ENCODE measurements at regions not wholly inside any gene's neighbourhood (a gene's known extent, or its start where the extent isn't known, plus 50 kb on each side); places are given as distances from the start of the nearest gene placed in this dataset.

DNA sequence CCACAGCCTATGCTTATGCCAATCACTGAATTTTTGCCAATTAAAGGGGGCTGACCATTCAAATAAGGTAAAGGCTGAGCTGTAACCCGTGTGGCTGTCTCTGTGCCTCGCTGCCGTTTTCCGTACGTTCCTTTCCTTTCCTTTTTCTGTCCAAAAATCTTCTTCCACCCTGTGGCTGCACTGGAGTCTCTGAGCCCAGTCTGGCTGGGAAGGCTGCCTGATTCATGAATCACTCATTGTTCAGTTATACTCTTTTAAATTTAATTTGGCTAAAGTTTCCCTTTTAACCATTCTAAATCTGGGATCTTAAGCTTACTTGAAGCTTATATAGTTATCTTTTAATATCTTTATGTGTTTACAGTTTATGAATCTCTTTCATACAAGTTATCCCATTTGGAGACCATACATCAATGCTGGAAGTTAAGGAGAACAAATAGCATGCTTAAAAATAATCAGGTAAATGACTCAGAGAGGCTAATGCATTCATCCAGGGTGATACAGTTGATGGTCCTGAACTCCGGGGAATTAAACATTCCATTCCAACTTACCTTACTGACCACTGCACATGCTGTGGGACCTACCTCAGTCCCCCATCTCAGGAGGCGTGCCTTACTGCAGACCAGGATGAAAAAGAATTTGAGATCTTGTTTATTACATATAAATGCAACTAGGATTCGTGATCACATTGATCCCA is 385.3 kb upstream of the ADARB2 start:
- no peak for DNase-seq (ENCODE audit: low spot score)
- Histone ChIP-seq H3K9me3 (ENCODE audit: low read depth) (no peaks in the 10 kb centered on the region), H3K79me2 (no peaks in the 10 kb centered on the region), H2AFZ (no peak overlapping the region), H3K4me2 (no peak overlapping the region), H4K20me1 (ENCODE audit: insufficient read depth, poor library complexity, severe bottlenecking) (no peaks in the 10 kb centered on the region), H3K4me1 (ENCODE audit: insufficient read depth) (no peaks in the 10 kb centered on the region), H3K4me3 (no peak overlapping the region), H3K27me3 (no peaks in the 10 kb centered on the region), H3K27ac (no peak overlapping the region), H3K9me2 (replicated peaks; ENCODE audit: insufficient read depth) (no peaks in the 10 kb centered on the region), H3K36me3 (replicated peaks; ENCODE audit: insufficient read depth, low read depth) (no peaks in the 10 kb centered on the region)
- WGBS (ENCODE audit: low lambda C conversion rate, missing lambda C conversion rate), result 75% methylated on average over 8 of the region's 8 CpGs
- TF ChIP-seq EZH2phosphoT487 (IDR thresholded peaks at IDR 0.05; ENCODE audit: low read depth, severe bottlenecking, unreplicated experiment) (no peak), EZH2 (IDR thresholded peaks at IDR 0.05; ENCODE audit: borderline replicate concordance) (no peak)
- TF ChIP-seq, protein P1, sequence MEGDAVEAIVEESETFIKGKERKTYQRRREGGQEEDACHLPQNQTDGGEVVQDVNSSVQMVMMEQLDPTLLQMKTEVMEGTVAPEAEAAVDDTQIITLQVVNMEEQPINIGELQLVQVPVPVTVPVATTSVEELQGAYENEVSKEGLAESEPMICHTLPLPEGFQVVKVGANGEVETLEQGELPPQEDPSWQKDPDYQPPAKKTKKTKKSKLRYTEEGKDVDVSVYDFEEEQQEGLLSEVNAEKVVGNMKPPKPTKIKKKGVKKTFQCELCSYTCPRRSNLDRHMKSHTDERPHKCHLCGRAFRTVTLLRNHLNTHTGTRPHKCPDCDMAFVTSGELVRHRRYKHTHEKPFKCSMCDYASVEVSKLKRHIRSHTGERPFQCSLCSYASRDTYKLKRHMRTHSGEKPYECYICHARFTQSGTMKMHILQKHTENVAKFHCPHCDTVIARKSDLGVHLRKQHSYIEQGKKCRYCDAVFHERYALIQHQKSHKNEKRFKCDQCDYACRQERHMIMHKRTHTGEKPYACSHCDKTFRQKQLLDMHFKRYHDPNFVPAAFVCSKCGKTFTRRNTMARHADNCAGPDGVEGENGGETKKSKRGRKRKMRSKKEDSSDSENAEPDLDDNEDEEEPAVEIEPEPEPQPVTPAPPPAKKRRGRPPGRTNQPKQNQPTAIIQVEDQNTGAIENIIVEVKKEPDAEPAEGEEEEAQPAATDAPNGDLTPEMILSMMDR (IDR thresholded peaks at IDR 0.05; ENCODE audit: poor library complexity), result no peak

DNA sequence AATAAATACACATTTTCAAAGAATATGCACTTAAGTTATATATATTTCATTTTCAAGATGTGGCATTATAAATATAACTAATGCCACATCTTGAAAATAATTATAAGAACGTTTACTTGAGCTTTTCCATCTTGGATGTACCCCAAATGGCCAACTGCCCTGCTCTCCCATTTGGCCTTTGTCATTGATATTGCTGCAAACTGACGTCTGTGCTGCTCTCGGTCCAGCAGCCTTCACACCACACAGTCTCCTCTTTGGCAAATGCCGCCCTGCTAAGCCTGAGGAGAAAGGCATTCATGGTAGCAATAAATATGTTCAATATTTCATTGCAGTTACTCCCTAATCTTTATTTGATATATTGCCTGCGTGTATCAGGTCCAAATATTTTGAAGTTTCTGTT is 384.6 kb upstream of the ADARB2 start:
- no peak overlapping the region for H2AFZ ChIP-seq
- H3K9me2 ChIP-seq (replicated peaks; ENCODE audit: insufficient read depth), result no peaks in the 10 kb centered on the region
- H3K4me1 ChIP-seq (ENCODE audit: insufficient read depth), result no peaks in the 10 kb centered on the region
- H3K4me2 ChIP-seq, result no peak overlapping the region
- H3K36me3 ChIP-seq (replicated peaks; ENCODE audit: insufficient read depth, low read depth), result no peaks in the 10 kb centered on the region
- 59% methylated on average over 5 of the region's 5 CpGs for WGBS (ENCODE audit: low lambda C conversion rate, missing lambda C conversion rate)
- DNase-seq (ENCODE audit: low spot score), result no peak
- H3K27me3 ChIP-seq, result no peaks in the 10 kb centered on the region
- H4K20me1 ChIP-seq (ENCODE audit: insufficient read depth, poor library complexity, severe bottlenecking), result no peaks in the 10 kb centered on the region
- no peaks in the 10 kb centered on the region for H3K9me3 ChIP-seq (ENCODE audit: low read depth)
- no peak overlapping the region for H3K4me3 ChIP-seq
- no peak for TF ChIP-seq EZH2 (IDR thresholded peaks at IDR 0.05; ENCODE audit: borderline replicate concordance)
- TF ChIP-seq, protein P1 (IDR thresholded peaks at IDR 0.05; ENCODE audit: poor library complexity), result no peak
- no peak for TF ChIP-seq EZH2phosphoT487 (IDR thresholded peaks at IDR 0.05; ENCODE audit: low read depth, severe bottlenecking, unreplicated experiment)
- no peak overlapping the region for H3K27ac ChIP-seq
- H3K79me2 ChIP-seq, result no peaks in the 10 kb centered on the region

DNA sequence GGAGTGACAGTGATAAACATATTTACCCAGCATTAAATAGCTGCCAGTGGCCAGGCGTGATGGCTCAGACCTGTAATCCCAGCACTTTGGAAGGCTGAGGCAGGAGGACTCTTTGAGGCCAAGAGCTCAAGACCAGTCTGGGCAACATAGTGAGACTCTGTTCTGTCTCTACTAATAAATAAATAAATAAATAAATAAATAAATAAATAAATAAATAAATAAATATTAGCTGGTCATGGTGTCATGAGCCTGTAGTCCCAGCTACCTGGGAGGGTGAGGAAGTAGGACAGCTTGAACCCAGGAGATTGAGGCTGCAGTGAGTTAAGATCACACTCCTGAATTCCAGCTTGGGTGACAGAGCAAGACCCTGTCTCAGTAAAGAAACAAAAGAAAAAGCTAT is 384.0 kb upstream of the ADARB2 start:
- Histone ChIP-seq H3K36me3 (replicated peaks; ENCODE audit: insufficient read depth, low read depth) (no peaks in the 10 kb centered on the region), H3K4me3 (no peak overlapping the region), H3K27ac (no peak overlapping the region), H3K27me3 (no peaks in the 10 kb centered on the region), H3K9me3 (ENCODE audit: low read depth) (no peaks in the 10 kb centered on the region), H2AFZ (no peak overlapping the region), H3K79me2 (no peaks in the 10 kb centered on the region), H3K4me2 (no peak overlapping the region), H3K9me2 (replicated peaks; ENCODE audit: insufficient read depth) (no peaks in the 10 kb centered on the region), H4K20me1 (ENCODE audit: insufficient read depth, poor library complexity, severe bottlenecking) (no peaks in the 10 kb centered on the region), H3K4me1 (ENCODE audit: insufficient read depth) (no peaks in the 10 kb centered on the region)
- TF ChIP-seq, protein P1 (IDR thresholded peaks at IDR 0.05; ENCODE audit: poor library complexity), result no peak
- no peak for TF ChIP-seq EZH2 (IDR thresholded peaks at IDR 0.05; ENCODE audit: borderline replicate concordance)
- no peak for TF ChIP-seq EZH2phosphoT487 (IDR thresholded peaks at IDR 0.05; ENCODE audit: low read depth, severe bottlenecking, unreplicated experiment)
- 95% methylated on average over 1 of the region's 1 CpG for WGBS (ENCODE audit: low lambda C conversion rate, missing lambda C conversion rate)
- DNase-seq (ENCODE audit: low spot score), result no peak
